Heart right ventricle (tissue), 16 donors: ENCODE measurements at regions not wholly inside any gene's neighbourhood (a gene's known extent, or its start where the extent isn't known, plus 50 kb on each side); places are given as distances from the start of the nearest gene placed in this dataset.

ENCODE experiments used
- ATAC-seq, 8 donors: fragments of 200-7000 bp; cut with Tn5 transposase; one replicate each; pipeline ENCODE4 v1.9.1; 2020; ENCODE audit warnings: mild to moderate bottlenecking in 8 of 8, moderate library complexity in 8 of 8, moderate number of reproducible peaks in 1 of 8
- DNase-seq, 2 donors: peaks; one replicate each; pipeline ENCODE4 v3.0.0-alpha.2; 2020
- H3K27ac ChIP-seq, 10 donors: fragments of 200-600 bp; sonication (generic) in 2 of 10; one replicate each; pipeline versions ENCODE4 v1.5.0 to v1.8.0; 2020 to 2022; ENCODE audit warnings: mild to moderate bottlenecking in 3 of 10
- H3K27me3 ChIP-seq, 7 donors: fragments of 200-600 bp; one replicate each; pipeline ENCODE4 v1.8.0; 2021 to 2022; ENCODE audit warnings: mild to moderate bottlenecking in 2 of 7
- H3K36me3 ChIP-seq, 9 donors: fragments of 200-600 bp; sonication (generic) in 1 of 9; one replicate each; pipeline versions ENCODE4 v1.5.0 to v1.8.0; 2020 to 2022; ENCODE audit warnings: mild to moderate bottlenecking in 2 of 9
- H3K4me1 ChIP-seq, 9 donors: fragments of 200-600 bp; sonication (generic) in 1 of 9; one replicate each; pipeline versions ENCODE4 v1.5.0 to v1.8.0; 2020 to 2022; ENCODE audit warnings: mild to moderate bottlenecking in 4 of 9
- H3K4me3 ChIP-seq, 10 donors: fragments of 200-600 bp; sonication (generic) in 2 of 10; one replicate each; pipeline versions ENCODE4 v1.5.0 to v1.8.0; 2020 to 2022; ENCODE audit warnings: mild to moderate bottlenecking in 7 of 10, moderate library complexity in 2 of 10
- H3K9me3 ChIP-seq, 11 donors: fragments of 200-600 bp in 10 of 11; sonication (generic) in 2 of 11; one replicate each; pipeline versions ENCODE4 v1.5.0 to v1.8.0; 2013 to 2022; ENCODE audit warnings: mild to moderate bottlenecking in 2 of 11, control low read depth in 1 of 11, moderate library complexity in 1 of 11
- WGBS, 2 donors: extraction: QIAGEN DNeasy Blood & Tissue Kit; methylation state at CpG; one replicate each; pipeline ENCODE4 v1.1.7; 2013; ENCODE audit warnings: inconsistent platforms in 1 of 2; 5-methylcytosine and 5-hydroxymethylcytosine counted together
- intact Hi-C, 10 donors: fragments of 100-400 bp; cut with DNase I; formaldehyde crosslinking; loops; one replicate each; pipeline versions ENCODE4 v1.11.1 to v1.14.2; 2022
- TF ChIP-seq, protein P1 (sequence below), 9 donors: fragments of 200-600 bp; sonication (generic) in 2 of 9; IDR thresholded peaks; one replicate each; pipeline versions ENCODE4 v1.5.0 to v1.8.0; 2021 to 2022; ENCODE audit warnings: antibody characterized with exemption in 9 of 9, mild to moderate bottlenecking in 5 of 9, moderate library complexity in 1 of 9
- donor health status: Arrhythmogenic right ventricular cardiomyopathy.
- donor health status: ischemic (EF 13 %, LVEDD 7.1; RV severe dilation, severe dysfunction).
- donor health status: healthy with polysubstance abuse.
- donor health status: DM: no; HTN: yes; CAD: no.
- donor health status: DM: no; HTN: no; CAD: no.
- donor health status: ischemic (EF 25% LVEDD 6.9; RV normal size, moderate dysfunction).
- donor health status: ischemic (EF 25% LVEDD 5.7; RV mildly dilated, moderate dysfunction).
- donor health status: healthy.
- donor health status: DM: yes; HTN: yes; CAD: no.
- donor health status: Ischemic cardiomyopathy.
- donor health status: ischemic (EF 35%, LVEDD 5.7; RV mildly dilated, moderate dysfunction).
- donor health status: nonischemic (EF 11% LVEDD 7.7; RV severe dilation, severe dysfunction).
- donor health status: DM: yes; HTN: yes; CAD: no.
- donor health status: PGD.
- donor health status: ischemic (EF 29% LVEDD 5.4; RV normal size, mild dysfunction).
- donor health status: nonischemic (EF 23%, LVEDD 6.1; RV moderate dilation, normal function).

DNA sequence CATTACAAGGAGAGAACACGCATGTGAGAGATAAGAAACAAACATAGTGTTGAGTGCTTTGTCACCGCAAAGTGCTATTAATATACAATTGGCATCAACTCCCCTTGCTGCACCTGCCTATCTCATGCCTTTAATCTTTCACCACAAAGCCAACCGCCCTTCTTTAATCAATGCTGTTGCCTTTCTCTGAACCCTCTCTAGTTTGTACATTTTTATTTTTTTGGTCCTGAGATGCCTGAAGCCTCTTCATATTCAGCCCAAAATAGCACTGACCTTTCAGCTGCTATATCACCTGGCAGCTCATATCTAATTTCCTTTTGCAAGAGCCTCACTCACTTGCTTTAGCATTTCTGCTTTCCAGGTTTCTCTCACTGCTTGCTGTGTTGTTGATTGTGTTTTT lies 504.7 kb downstream of the NUF2 start:
- H3K4me3 ChIP-seq: no peak overlapping the region
- H3K4me1 ChIP-seq: peaks cover 0 to 28% (median 0%) of the 10 kb centered on the region in 9 donors
- no peaks in the 10 kb centered on the region for H3K27me3 ChIP-seq
- TF ChIP-seq, protein P1, sequence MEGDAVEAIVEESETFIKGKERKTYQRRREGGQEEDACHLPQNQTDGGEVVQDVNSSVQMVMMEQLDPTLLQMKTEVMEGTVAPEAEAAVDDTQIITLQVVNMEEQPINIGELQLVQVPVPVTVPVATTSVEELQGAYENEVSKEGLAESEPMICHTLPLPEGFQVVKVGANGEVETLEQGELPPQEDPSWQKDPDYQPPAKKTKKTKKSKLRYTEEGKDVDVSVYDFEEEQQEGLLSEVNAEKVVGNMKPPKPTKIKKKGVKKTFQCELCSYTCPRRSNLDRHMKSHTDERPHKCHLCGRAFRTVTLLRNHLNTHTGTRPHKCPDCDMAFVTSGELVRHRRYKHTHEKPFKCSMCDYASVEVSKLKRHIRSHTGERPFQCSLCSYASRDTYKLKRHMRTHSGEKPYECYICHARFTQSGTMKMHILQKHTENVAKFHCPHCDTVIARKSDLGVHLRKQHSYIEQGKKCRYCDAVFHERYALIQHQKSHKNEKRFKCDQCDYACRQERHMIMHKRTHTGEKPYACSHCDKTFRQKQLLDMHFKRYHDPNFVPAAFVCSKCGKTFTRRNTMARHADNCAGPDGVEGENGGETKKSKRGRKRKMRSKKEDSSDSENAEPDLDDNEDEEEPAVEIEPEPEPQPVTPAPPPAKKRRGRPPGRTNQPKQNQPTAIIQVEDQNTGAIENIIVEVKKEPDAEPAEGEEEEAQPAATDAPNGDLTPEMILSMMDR (IDR thresholded peaks at IDR 0.05): no peak
- intact Hi-C loops: no loop called here
- DNase-seq (peak in 1 of 2 donors; percentile 5), ATAC-seq (peak in 6 of 8 donors; percentile 45 to 85 (median 62))
- H3K9me3 ChIP-seq: peaks cover 0 to 13% (median 0%) of the 10 kb centered on the region in 11 donors
- WGBS, 2 donors: 49 to 69% methylated on average over 3 of the region's 3 CpGs
- no peaks in the 10 kb centered on the region for H3K36me3 ChIP-seq
- H3K27ac ChIP-seq: peak overlapping the region in 2 of 10 donors; percentile 15 to 36

DNA sequence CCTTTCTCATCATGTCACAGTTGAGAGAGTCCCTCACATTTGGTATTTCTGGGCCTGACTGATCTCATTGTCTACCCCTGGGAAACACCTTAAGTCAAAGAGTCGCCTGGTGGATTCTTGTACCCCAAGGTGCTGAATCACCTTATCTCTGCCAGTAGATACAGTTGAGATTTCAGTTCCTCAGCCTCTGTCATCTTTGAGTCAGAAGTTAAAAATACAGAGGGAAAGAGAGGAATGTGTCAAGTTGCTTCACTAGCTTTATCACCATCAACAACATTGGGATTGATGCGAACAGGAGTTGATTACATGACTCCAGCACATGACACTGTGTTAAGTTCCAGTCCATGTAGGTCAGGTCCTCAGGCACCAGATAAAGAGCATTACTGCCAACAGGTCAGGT lies 513.0 kb downstream of the NUF2 start:
- no peaks in the 10 kb centered on the region for H3K4me1 ChIP-seq
- H3K27me3 ChIP-seq: no peaks in the 10 kb centered on the region
- no peaks in the 10 kb centered on the region for H3K36me3 ChIP-seq
- H3K27ac ChIP-seq: no peak overlapping the region
- DNase-seq (no peak), ATAC-seq (no peak)
- no peaks in the 10 kb centered on the region for H3K9me3 ChIP-seq
- 81 to 86% methylated on average over 2 of the region's 2 CpGs for WGBS, 2 donors
- intact Hi-C loops: no loop called here
- H3K4me3 ChIP-seq: no peak overlapping the region
- TF ChIP-seq, protein P1 (IDR thresholded peaks at IDR 0.05): no peak

DNA sequence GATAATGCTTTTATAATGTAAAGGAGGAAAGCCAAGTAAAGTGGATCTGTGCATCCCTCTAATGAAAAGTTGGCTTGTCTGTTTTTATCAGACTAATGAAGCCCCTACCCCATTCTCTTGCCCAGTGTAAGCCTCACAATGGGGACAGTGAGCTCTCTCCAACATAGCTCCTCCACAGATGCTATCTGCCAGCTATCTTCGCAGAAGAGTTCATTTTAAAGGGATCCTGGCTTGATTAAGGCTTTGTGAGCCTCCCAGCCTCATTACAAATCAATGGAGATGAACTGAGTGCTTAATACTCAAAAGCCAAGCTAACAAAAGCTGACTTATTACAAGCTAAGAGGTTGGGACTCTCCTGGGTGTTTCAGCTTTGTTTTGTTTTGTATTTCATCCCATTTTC lies 514.7 kb downstream of the NUF2 start:
- TF ChIP-seq, protein P1 (IDR thresholded peaks at IDR 0.05): no peak
- Histone ChIP-seq H3K27me3 (no peaks in the 10 kb centered on the region), H3K27ac (no peak overlapping the region), H3K9me3 (no peaks in the 10 kb centered on the region), H3K4me1 (no peaks in the 10 kb centered on the region), H3K4me3 (no peak overlapping the region), H3K36me3 (no peaks in the 10 kb centered on the region)
- intact Hi-C loops: no loop called here
- DNase-seq (no peak), ATAC-seq (no peak)
- WGBS, 2 donors: 38 to 70% methylated on average over 1 of the region's 1 CpG

DNA sequence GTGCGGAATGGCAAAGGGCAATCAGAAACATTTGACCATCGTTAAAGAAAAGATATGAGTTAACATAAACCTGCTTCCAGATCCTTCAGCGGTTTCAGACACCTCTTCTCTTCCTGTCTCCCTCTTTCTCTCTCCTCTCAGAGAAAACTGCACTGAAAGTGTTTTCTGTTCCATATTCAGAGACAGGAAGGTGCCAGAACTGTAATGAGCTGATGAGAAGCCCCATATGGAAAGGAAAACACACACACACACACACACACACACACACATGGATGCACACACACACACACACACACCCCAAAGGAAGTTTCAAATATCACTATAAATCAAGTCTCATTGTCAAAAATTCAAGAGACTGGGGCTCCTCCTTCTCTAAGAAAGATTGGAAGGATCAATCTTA lies 515.5 kb downstream of the NUF2 start:
- Histone ChIP-seq H3K4me1 (peaks cover 0 to 1% (median 0%) of the 10 kb centered on the region in 9 donors), H3K27ac (no peak overlapping the region), H3K9me3 (no peaks in the 10 kb centered on the region), H3K4me3 (no peak overlapping the region), H3K36me3 (no peaks in the 10 kb centered on the region), H3K27me3 (no peaks in the 10 kb centered on the region)
- 64 to 69% methylated on average over 3 of the region's 3 CpGs for WGBS, 2 donors
- no peak for DNase-seq
- TF ChIP-seq, protein P1 (IDR thresholded peaks at IDR 0.05): no peak
- ATAC-seq: no peak
- intact Hi-C loops: no loop called here
